ENCODE measurements at regions not wholly inside any gene's neighbourhood (a gene's known extent, or its start where the extent isn't known, plus 50 kb on each side); places are given as distances from the start of the nearest gene placed in this dataset.

DNA sequence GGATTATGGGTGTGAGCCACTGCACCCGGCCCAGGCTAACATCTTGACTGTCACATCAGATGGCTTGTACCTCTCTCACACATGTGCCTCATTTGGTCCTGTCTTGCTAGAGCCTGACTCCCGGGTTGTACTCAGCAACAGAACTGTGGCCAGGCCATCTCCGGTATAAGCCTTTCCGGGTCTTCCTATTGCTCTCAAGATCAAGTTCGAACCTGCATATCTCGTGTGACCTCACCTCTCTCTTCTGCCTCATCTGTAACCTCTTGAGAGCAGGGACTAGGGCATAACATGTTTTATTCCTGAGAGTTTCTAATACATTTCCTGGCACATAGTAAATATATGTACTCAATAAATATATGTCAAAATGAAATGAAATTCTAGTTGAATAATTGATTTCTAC, 114.0 kb downstream of the ACAA2 start:
- TF ChIP-seq, protein P1, sequence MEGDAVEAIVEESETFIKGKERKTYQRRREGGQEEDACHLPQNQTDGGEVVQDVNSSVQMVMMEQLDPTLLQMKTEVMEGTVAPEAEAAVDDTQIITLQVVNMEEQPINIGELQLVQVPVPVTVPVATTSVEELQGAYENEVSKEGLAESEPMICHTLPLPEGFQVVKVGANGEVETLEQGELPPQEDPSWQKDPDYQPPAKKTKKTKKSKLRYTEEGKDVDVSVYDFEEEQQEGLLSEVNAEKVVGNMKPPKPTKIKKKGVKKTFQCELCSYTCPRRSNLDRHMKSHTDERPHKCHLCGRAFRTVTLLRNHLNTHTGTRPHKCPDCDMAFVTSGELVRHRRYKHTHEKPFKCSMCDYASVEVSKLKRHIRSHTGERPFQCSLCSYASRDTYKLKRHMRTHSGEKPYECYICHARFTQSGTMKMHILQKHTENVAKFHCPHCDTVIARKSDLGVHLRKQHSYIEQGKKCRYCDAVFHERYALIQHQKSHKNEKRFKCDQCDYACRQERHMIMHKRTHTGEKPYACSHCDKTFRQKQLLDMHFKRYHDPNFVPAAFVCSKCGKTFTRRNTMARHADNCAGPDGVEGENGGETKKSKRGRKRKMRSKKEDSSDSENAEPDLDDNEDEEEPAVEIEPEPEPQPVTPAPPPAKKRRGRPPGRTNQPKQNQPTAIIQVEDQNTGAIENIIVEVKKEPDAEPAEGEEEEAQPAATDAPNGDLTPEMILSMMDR (IDR thresholded peaks at IDR 0.05) = no peak
- TF ChIP-seq POLR2A (IDR thresholded peaks at IDR 0.05) = no peak

Measured in vagina (tissue), 2 donors.